Fibroblast of peridontal ligament (primary cell): ENCODE measurements at regions not wholly inside any gene's neighbourhood (a gene's known extent, or its start where the extent isn't known, plus 50 kb on each side); places are given as distances from the start of the nearest gene placed in this dataset.
A peak's percentile ranks its signal among the peaks of the same experiment; 100 is the strongest.

Experiments used
- DNase-seq: peaks from one replicate; pipeline ENCODE4 v3.0.0-alpha.2; 2010; ENCODE audit errors: extremely low read depth

GRCh38 chr18:22355598-22355997 lies 62.1 kb downstream of the CTAGE1 start:
- DNase-seq = no peak

- DNase-seq = no peak
Observed at GRCh38 chr18:22355069-22355468, 62.6 kb downstream of the CTAGE1 start.

DNA sequence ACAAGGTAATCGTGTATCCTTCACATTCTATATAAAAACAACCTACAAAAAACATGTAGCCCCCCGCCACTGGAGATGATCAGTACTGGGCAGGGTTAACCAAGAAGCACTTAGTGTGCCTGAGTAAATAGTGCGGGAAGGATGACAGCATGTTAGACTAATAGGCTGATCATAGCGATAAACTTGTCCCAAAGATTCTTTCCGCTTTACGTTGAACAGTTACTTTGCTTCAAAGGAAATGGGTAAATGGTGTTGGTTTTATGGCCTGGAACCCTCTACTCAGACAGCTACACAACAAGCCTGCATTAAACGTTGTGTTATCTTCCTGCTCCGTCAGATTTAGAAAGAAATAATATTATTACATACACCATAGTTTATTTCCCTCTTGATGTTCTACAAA lies 67.7 kb downstream of the CTAGE1 start:
- DNase-seq = no peak

GRCh38 chr18:22349317-22349898 lies 68.3 kb downstream of the CTAGE1 start:
- no peak for DNase-seq

GRCh38 chr18:22348521-22349316 lies 69.0 kb downstream of the CTAGE1 start:
- peak; percentile 23 for DNase-seq

GRCh38 chr18:22347606-22348511 lies 69.9 kb downstream of the CTAGE1 start:
- no peak for DNase-seq

- DNase-seq = peak; percentile 21
Observed at GRCh38 chr18:22346953-22347605, 70.6 kb downstream of the CTAGE1 start.

DNA sequence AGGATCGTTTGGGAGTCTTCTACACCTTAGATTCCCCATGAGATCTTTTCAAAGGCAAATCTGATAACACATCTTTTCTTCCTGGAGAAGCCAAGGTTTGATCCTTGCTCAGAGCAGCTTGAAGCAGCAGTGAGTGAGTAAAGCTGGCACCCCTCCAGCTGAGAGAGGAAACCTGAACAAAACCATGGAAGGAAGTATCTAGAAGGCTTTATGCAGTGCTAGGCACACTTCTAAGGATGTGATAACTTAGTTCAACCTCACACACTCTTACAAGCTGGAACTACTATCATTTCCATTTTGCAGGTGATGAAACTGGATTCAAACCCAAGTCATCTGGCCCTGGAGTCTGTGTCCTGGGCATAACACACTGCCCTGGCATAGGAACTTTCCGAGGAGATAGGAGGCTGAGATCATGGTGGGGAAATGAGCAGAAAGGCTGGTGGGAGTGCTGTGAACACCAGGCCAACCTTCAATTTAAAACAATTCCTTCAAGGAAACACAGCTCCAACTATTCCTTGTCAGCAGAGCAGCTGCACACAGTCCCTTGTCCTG lies 71.2 kb downstream of the CTAGE1 start:
- DNase-seq = peak; percentile 45

DNA sequence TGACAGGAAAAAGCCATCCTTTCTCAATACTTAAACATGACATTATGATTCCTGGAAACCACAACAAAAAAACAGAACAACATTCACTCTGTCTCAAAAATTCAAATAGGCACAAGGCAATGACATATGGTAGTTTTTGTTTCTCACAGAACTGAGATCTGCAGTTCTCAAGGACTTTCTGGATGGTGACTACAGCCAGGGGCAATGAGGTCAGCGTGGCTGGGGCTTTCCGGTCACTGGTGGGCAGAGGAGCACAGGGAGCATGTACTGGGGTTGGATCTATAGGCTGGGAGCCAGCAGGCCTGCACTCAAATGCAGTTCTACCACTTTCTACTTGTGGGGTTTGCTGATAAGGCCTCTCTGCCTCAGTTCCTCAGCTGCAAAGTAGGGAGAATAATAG lies 72.0 kb downstream of the CTAGE1 start:
- DNase-seq = no peak

- DNase-seq = no peak
Observed at GRCh38 chr18:22344908-22345670, 72.6 kb downstream of the CTAGE1 start.

DNA sequence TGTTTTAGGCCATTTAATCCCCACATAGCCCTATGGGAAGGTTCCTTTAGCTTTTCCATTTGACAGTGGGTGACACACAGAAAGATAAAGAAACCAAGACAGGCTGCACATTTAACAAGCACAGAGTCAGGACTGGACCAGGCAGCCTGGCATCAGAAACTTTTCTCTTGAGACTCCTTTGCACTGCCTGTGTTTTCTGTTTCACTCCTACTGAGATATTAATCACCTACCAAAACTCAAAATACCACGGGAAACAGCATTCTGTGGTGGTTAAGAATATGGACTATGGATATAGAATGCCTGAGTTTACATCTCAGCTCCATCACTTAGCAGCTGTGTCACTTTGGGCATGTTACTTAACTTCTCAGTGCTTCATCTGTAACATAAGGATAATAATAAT lies 73.3 kb downstream of the CTAGE1 start:
- no peak for DNase-seq

DNA sequence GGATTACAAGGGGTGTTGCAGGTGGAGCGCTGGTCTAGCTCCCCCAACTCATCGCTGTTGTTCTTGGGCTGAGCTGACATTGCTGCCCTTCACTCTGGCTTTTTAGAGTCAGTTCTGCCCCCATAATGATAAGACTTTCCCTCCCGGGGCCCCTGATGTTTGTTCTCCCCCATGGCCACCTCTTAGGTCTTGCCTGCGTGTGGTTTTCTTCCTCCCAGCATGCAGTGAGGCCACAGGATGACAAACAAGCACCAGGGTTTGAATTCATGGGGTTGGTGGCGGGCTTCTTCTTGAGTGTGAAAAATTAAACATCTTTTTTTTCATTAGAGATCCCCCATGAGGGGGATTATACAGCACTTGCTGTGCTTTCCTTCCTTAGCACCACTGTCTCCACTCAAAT lies 74.1 kb downstream of the CTAGE1 start:
- DNase-seq = no peak

DNA sequence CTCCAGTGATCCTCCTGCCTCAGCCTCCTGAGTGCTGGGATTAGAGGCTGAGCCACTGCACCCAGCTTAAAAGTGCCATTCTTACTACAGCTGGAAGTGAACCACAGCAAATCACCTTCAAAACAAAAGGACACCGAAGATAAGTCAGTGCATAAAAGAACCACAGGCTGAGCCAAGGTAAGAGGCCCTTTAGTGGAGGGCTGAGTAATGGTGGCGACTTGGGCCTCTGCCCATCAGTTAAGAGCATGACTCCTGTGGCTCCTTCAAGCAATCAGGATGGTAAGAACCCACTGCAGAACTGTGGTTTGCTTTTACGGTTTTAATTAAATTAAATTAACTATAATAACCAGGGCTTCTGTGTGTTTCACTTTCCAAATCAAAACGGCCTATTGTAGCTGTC lies 75.1 kb downstream of the CTAGE1 start:
- peak; percentile 15 for DNase-seq

- no peak for DNase-seq
Observed at GRCh38 chr18:22340331-22340730, 77.4 kb downstream of the CTAGE1 start.

DNA sequence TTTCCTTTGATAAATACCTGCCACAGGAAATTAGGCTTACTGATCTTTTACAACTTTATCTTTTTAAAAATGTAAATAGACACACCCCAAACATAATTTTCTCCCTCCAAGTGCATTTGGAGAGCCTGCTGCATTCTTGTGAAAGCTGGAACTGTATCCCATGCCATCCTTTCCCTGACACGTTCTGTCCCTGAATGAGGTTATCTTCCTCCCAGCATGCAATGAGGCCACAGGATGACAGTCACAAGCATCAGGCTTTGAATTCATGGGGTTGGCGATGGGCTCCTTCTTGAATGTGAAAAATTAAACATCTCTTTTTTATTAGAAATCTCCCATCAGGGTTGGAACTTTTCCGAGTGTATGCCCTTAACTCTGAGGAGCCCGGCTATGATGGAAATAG lies 77.8 kb downstream of the CTAGE1 start:
- no peak for DNase-seq

GRCh38 chr18:22337833-22338232 lies 79.9 kb downstream of the CTAGE1 start:
- DNase-seq = no peak

DNA sequence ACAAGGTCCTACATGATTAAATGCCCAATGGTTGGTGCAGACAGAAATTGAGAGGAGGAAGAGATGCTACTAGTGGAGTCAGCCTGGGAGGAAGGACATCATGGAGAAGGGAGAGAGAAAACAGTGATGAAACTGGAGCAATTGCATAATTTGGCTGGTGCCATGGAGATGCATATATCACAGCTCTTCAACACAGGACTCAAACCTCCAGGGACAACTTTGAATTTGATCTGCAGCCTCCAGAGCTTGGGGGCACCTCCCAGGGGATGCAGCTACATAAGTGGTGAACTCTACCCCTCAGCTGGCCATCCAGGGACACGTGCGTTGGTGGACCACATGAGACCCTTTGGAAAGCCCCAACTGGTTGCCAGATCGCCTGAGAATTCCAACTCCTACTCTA lies 80.4 kb downstream of the CTAGE1 start:
- DNase-seq = peak; percentile 21

GRCh38 chr18:22336406-22336805 lies 81.3 kb downstream of the CTAGE1 start:
- DNase-seq = no peak

GRCh38 chr18:22335731-22336198 lies 82.0 kb downstream of the CTAGE1 start:
- no peak for DNase-seq

DNA sequence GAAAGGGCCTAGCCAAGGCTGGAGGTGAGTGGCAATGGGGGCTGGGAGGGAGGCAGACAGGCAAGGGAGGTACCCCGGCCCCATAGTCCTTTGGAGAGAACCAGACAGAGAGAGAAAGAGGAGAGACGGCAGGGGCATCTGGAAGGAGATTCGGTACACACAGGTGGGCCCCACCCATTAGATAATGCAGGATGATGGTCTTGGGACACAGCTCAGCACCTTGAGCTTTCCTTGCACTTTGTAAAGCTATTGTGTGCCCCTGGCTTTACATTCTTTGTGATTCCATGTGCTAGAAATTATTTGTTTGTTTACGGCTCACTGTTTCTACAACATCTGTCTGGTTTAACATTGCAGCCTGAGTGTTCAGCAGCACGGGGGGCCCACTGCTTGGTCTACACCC lies 83.1 kb downstream of the CTAGE1 start:
- no peak for DNase-seq

DNA sequence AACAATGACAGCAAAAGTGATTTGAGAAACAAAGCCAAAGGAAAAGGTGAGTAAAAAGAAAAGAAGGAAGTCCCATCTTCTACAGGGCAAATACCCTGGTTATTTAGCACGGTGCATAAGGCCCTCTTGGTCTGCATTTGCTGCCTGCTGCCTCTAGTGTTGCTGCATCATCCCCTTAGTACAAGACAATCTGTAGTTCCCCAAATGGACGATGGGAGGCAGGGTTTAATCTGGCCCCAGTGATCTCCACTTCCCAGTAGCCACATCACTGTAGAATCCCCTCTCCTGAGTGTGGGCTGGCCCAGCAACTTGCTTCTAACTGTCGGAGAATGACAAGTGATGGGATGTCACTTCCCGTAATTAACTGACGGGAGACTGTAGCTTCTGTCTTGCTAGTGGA lies 85.1 kb downstream of the CTAGE1 start:
- DNase-seq = no peak
